ENCODE measurements at regions not wholly inside any gene's neighbourhood (a gene's known extent, or its start where the extent isn't known, plus 50 kb on each side); places are given as distances from the start of the nearest gene placed in this dataset.

- WGBS, 2 experiments (ENCODE audit: low coverage in 1 of 2, low lambda C conversion rate in 2 of 2, missing lambda C conversion rate in 2 of 2): 9 to 11% methylated on average over 1 of the region's 1 CpG
- H2AFZ ChIP-seq: no peak overlapping the region
- no peak overlapping the region for H3K27ac ChIP-seq
- no peaks in the 10 kb centered on the region for H3K9me2 ChIP-seq (ENCODE audit: insufficient read depth)
- no peak overlapping the region for H3K4me3 ChIP-seq
- in situ Hi-C loops (cut with MboI): no loop called here
- H3K9me3 ChIP-seq (ENCODE audit: low read depth): no peaks in the 10 kb centered on the region
- no peaks in the 10 kb centered on the region for H3K4me1 ChIP-seq (ENCODE audit: insufficient read depth)
- no peak overlapping the region for H3K4me2 ChIP-seq (ENCODE audit: unreplicated experiment)
- H3K79me2 ChIP-seq (ENCODE audit: insufficient read depth): no peaks in the 10 kb centered on the region
- no peak for DNase-seq
- no peaks in the 10 kb centered on the region for H3K27me3 ChIP-seq (replicated peaks; ENCODE audit: insufficient read depth)
- H3F3A ChIP-seq (ENCODE audit: insufficient read depth): no peaks in the 10 kb centered on the region
- H3K36me3 ChIP-seq (ENCODE audit: low read depth): no peaks in the 10 kb centered on the region
- TF ChIP-seq EZH2phosphoT487 (IDR thresholded peaks at IDR 0.05; ENCODE audit: insufficient read depth, low read depth): no peak
- TF ChIP-seq EZH2 (IDR thresholded peaks at IDR 0.05; ENCODE audit: insufficient read depth, poor library complexity, severe bottlenecking): no peak
- H3K9ac ChIP-seq: no peak overlapping the region
- no peaks in the 10 kb centered on the region for H4K20me1 ChIP-seq (ENCODE audit: insufficient read depth)
Observed at GRCh38 chr14:85056267-85056666, 473.7 kb upstream of the FLRT2 start.

- Histone ChIP-seq H3K79me2 (ENCODE audit: insufficient read depth) (no peaks in the 10 kb centered on the region), H3F3A (ENCODE audit: insufficient read depth) (no peaks in the 10 kb centered on the region), H3K27me3 (replicated peaks; ENCODE audit: insufficient read depth) (no peaks in the 10 kb centered on the region), H3K4me2 (ENCODE audit: unreplicated experiment) (no peak overlapping the region), H3K4me3 (no peak overlapping the region), H3K36me3 (ENCODE audit: low read depth) (no peaks in the 10 kb centered on the region), H3K27ac (no peak overlapping the region), H3K9ac (no peak overlapping the region), H4K20me1 (ENCODE audit: insufficient read depth) (no peaks in the 10 kb centered on the region), H3K9me2 (ENCODE audit: insufficient read depth) (no peaks in the 10 kb centered on the region), H2AFZ (no peak overlapping the region), H3K4me1 (ENCODE audit: insufficient read depth) (no peaks in the 10 kb centered on the region), H3K9me3 (ENCODE audit: low read depth) (no peaks in the 10 kb centered on the region)
- in situ Hi-C loops (cut with MboI): no loop called here
- DNase-seq: no peak
- WGBS, 2 experiments (ENCODE audit: low coverage in 1 of 2, low lambda C conversion rate in 2 of 2, missing lambda C conversion rate in 2 of 2): 41 to 43% methylated on average over 7 of the region's 7 CpGs
- TF ChIP-seq EZH2 (IDR thresholded peaks at IDR 0.05; ENCODE audit: insufficient read depth, poor library complexity, severe bottlenecking) (no peak), EZH2phosphoT487 (IDR thresholded peaks at IDR 0.05; ENCODE audit: insufficient read depth, low read depth) (no peak)
Observed at GRCh38 chr14:85057221-85057620, 472.7 kb upstream of the FLRT2 start.

DNA sequence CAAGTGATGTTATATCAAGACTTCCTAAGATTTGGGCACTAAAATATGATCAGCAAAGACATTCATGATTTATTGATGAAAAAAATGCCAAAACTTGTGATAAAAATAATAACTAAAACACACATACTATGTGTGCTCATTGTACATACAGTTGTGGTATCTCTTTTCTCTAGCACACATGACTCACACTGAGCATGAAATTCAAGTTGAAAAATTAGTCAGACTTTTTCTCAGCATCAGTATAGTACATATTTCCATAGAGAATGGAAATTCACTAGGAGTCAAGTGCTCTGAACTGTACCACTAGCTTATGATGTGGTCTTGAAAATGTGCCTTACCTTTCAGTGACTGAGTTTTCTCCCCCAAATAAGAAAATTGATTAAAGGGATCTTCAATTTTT, 471.8 kb upstream of the FLRT2 start:
- in situ Hi-C loops (cut with MboI): no loop called here

GRCh38 chr14:85060121-85060520, 469.8 kb upstream of the FLRT2 start:
- TF ChIP-seq EZH2 (IDR thresholded peaks at IDR 0.05; ENCODE audit: insufficient read depth, poor library complexity, severe bottlenecking): no peak
- TF ChIP-seq EZH2phosphoT487 (IDR thresholded peaks at IDR 0.05; ENCODE audit: insufficient read depth, low read depth): no peak
- DNase-seq: peak; percentile 30
- Histone ChIP-seq H3K9me3 (ENCODE audit: low read depth) (no peaks in the 10 kb centered on the region), H2AFZ (no peak overlapping the region), H3K4me3 (no peak overlapping the region), H3K9ac (no peak overlapping the region), H3F3A (ENCODE audit: insufficient read depth) (no peaks in the 10 kb centered on the region), H3K4me1 (ENCODE audit: insufficient read depth) (no peaks in the 10 kb centered on the region), H3K36me3 (ENCODE audit: low read depth) (no peaks in the 10 kb centered on the region), H3K79me2 (ENCODE audit: insufficient read depth) (no peaks in the 10 kb centered on the region), H3K27ac (no peak overlapping the region), H3K27me3 (replicated peaks; ENCODE audit: insufficient read depth) (no peaks in the 10 kb centered on the region), H4K20me1 (ENCODE audit: insufficient read depth) (no peaks in the 10 kb centered on the region), H3K9me2 (ENCODE audit: insufficient read depth) (no peaks in the 10 kb centered on the region), H3K4me2 (ENCODE audit: unreplicated experiment) (no peak overlapping the region)
- WGBS, 2 experiments (ENCODE audit: low coverage in 1 of 2, low lambda C conversion rate in 2 of 2, missing lambda C conversion rate in 2 of 2): 57 to 58% methylated on average over 5 of the region's 5 CpGs
- in situ Hi-C loops (cut with MboI): no loop called here

More for the DNA sequence above, 471.8 kb upstream of the FLRT2 start:
- no peak overlapping the region for H3K27ac ChIP-seq
- no peaks in the 10 kb centered on the region for H3K9me3 ChIP-seq (ENCODE audit: low read depth)
- peak; percentile 23 for DNase-seq
- no peaks in the 10 kb centered on the region for H3K27me3 ChIP-seq (replicated peaks; ENCODE audit: insufficient read depth)
- no peak overlapping the region for H3K4me2 ChIP-seq (ENCODE audit: unreplicated experiment)
- H3F3A ChIP-seq (ENCODE audit: insufficient read depth): no peaks in the 10 kb centered on the region
- H3K4me1 ChIP-seq (ENCODE audit: insufficient read depth): no peaks in the 10 kb centered on the region
- H3K79me2 ChIP-seq (ENCODE audit: insufficient read depth): no peaks in the 10 kb centered on the region
- TF ChIP-seq EZH2phosphoT487 (IDR thresholded peaks at IDR 0.05; ENCODE audit: insufficient read depth, low read depth) (no peak), EZH2 (IDR thresholded peaks at IDR 0.05; ENCODE audit: insufficient read depth, poor library complexity, severe bottlenecking) (no peak)
- no peaks in the 10 kb centered on the region for H3K9me2 ChIP-seq (ENCODE audit: insufficient read depth)
- H2AFZ ChIP-seq: no peak overlapping the region
- no peaks in the 10 kb centered on the region for H3K36me3 ChIP-seq (ENCODE audit: low read depth)
- no peak overlapping the region for H3K9ac ChIP-seq
- H4K20me1 ChIP-seq (ENCODE audit: insufficient read depth): no peaks in the 10 kb centered on the region
- H3K4me3 ChIP-seq: no peak overlapping the region

GRCh38 chr14:85061256-85061655, 468.7 kb upstream of the FLRT2 start:
- H3K4me1 ChIP-seq (ENCODE audit: insufficient read depth): no peaks in the 10 kb centered on the region
- in situ Hi-C loops (cut with MboI): no loop called here
- H3K9ac ChIP-seq: no peak overlapping the region
- H3K4me2 ChIP-seq (ENCODE audit: unreplicated experiment): no peak overlapping the region
- DNase-seq: no peak
- no peak overlapping the region for H3K27ac ChIP-seq
- H3K9me3 ChIP-seq (ENCODE audit: low read depth): no peaks in the 10 kb centered on the region
- H2AFZ ChIP-seq: no peak overlapping the region
- H3K4me3 ChIP-seq: no peak overlapping the region
- H3F3A ChIP-seq (ENCODE audit: insufficient read depth): no peaks in the 10 kb centered on the region
- no peaks in the 10 kb centered on the region for H3K36me3 ChIP-seq (ENCODE audit: low read depth)
- H4K20me1 ChIP-seq (ENCODE audit: insufficient read depth): no peaks in the 10 kb centered on the region
- 53 to 57% methylated on average over 4 of the region's 4 CpGs for WGBS, 2 experiments (ENCODE audit: low coverage in 1 of 2, low lambda C conversion rate in 2 of 2, missing lambda C conversion rate in 2 of 2)
- TF ChIP-seq EZH2phosphoT487 (IDR thresholded peaks at IDR 0.05; ENCODE audit: insufficient read depth, low read depth) (no peak), EZH2 (IDR thresholded peaks at IDR 0.05; ENCODE audit: insufficient read depth, poor library complexity, severe bottlenecking) (no peak)
- H3K27me3 ChIP-seq (replicated peaks; ENCODE audit: insufficient read depth): no peaks in the 10 kb centered on the region
- no peaks in the 10 kb centered on the region for H3K9me2 ChIP-seq (ENCODE audit: insufficient read depth)
- no peaks in the 10 kb centered on the region for H3K79me2 ChIP-seq (ENCODE audit: insufficient read depth)
